ENCODE measurements at regions not wholly inside any gene's neighbourhood (a gene's known extent, or its start where the extent isn't known, plus 50 kb on each side); places are given as distances from the start of the nearest gene placed in this dataset.
"Not testable (repeated sequence)": the region's sequence is repeated elsewhere in the genome, so short reads cannot be mapped to it uniquely, and the experiment has no call there.

- H3K4me3 ChIP-seq (ENCODE audit: low read depth, low read length): no peak overlapping the region
- no peak for TF ChIP-seq CTCF (IDR thresholded peaks at IDR 0.05; ENCODE audit: insufficient read depth, low read depth, low read length)
- no peak for DNase-seq (ENCODE audit: low read depth)
Observed at GRCh38 chr18:70558371-70558770, 269.5 kb downstream of the SOCS6 start.

DNA sequence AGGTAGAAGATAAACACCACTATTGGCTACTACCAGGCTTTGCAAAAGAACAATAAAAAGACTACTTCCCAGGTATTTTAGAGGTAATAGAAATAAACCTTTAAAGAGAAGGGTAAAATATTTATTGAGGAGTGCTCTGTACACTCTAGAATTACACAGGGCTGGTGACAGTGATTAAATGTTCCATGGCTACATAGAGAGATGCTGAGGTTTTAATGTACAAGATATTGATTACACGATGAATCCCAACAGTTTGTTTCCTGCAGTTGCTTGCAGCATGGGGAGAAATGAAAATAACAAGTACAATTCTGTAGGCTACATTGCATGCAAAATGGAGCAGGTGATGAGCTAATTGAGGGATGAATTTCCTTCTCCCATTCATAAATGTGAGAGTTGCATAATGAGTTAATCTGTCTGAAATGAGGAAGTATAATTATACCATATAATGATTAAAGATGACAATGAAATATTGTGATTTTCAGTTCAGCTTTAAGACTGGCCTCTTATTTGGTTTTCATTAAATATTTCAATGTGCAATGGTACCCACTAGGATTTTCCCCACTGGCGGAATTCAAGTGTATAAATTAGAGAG, 266.1 kb downstream of the SOCS6 start:
- TF ChIP-seq CTCF (IDR thresholded peaks at IDR 0.05; ENCODE audit: insufficient read depth, low read depth, low read length): no peak
- DNase-seq (ENCODE audit: low read depth): no peak
- no peak overlapping the region for H3K4me3 ChIP-seq (ENCODE audit: low read depth, low read length)

GRCh38 chr18:70553936-70554260, 265.1 kb downstream of the SOCS6 start:
- no peak for TF ChIP-seq CTCF (IDR thresholded peaks at IDR 0.05; ENCODE audit: insufficient read depth, low read depth, low read length)
- H3K4me3 ChIP-seq (ENCODE audit: low read depth, low read length): no peak overlapping the region
- DNase-seq (ENCODE audit: low read depth): no peak

- no peak for TF ChIP-seq CTCF (IDR thresholded peaks at IDR 0.05; ENCODE audit: insufficient read depth, low read depth, low read length)
- no peak overlapping the region for H3K4me3 ChIP-seq (ENCODE audit: low read depth, low read length)
- DNase-seq (ENCODE audit: low read depth): no peak
Observed at GRCh38 chr18:70553245-70553935, 264.5 kb downstream of the SOCS6 start.

GRCh38 chr18:70536370-70537062, 247.7 kb downstream of the SOCS6 start:
- DNase-seq (ENCODE audit: low read depth): no peak

GRCh38 chr18:70535041-70535440, 246.2 kb downstream of the SOCS6 start:
- TF ChIP-seq CTCF (IDR thresholded peaks at IDR 0.05; ENCODE audit: insufficient read depth, low read depth, low read length): no peak
- no peak for DNase-seq (ENCODE audit: low read depth)
- H3K4me3 ChIP-seq (ENCODE audit: low read depth, low read length): no peak overlapping the region

More at GRCh38 chr18:70536370-70537062, 247.7 kb downstream of the SOCS6 start:
- TF ChIP-seq CTCF (IDR thresholded peaks at IDR 0.05; ENCODE audit: insufficient read depth, low read depth, low read length): no peak
- H3K4me3 ChIP-seq (ENCODE audit: low read depth, low read length): no peak overlapping the region

- not testable (repeated sequence) for DNase-seq (ENCODE audit: low read depth); H3K4me3 ChIP-seq (ENCODE audit: low read depth, low read length)
Observed at GRCh38 chr18:70525322-70525721, 236.5 kb downstream of the SOCS6 start.

All from fibroblast of villous mesenchyme (primary cell).